RWPE1 (cell line): ENCODE measurements at regions not wholly inside any gene's neighbourhood (a gene's known extent, or its start where the extent isn't known, plus 50 kb on each side); places are given as distances from the start of the nearest gene placed in this dataset.

Experiments
- CTCF ChIA-PET: fragments of 350-600 bp; sonication (Branson Sonifier 250); formaldehyde crosslinking; extraction: SDS; loops from one replicate; lab custom pipeline; 2021; lab: Yijun Ruan, JAX
- POLR2A ChIA-PET: fragments of 400-600 bp; formaldehyde crosslinking; extraction: SDS; loops from one replicate; lab custom pipeline; 2020; ENCODE audit warnings: antibody characterized with exemption; ENCODE audit not compliant: low non-redundant PET; lab: Yijun Ruan, JAX
- DNase-seq: peaks from one replicate; pipeline ENCODE4 v3.0.0; 2012; ENCODE audit warnings: low spot score
- H3K27ac ChIP-seq: fragments of 450-650 bp; 2 replicates; pipeline ENCODE4 v1.5.1; 2017
- CTCF ChIP-seq: fragments of 450-650 bp; conservative IDR thresholded peaks from 2 replicates; pipeline ENCODE4 v1.5.1; 2017; ENCODE audit warnings: low read depth, mild to moderate bottlenecking

DNA sequence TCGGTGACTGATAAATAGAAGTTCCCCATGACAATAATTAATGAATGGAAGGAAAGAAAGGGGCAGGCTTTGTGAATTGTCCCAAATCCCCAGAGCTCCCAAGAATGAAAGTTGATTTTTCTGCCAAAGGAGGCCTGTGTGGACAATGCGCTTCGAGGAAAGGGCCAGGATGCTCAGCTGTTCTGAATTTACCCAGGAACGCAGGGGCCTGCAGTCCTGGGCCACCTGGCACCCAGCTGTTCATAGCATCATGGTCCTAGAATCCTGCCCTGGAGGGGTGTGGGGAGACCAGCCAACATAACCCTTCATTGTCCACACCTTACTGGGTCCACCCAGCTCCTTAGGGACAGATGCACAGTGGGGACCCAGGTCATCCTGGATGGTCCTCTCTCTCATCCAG lies 587.5 kb downstream of the BCL11B start:
- H3K27ac ChIP-seq = no peak overlapping the region
- ChIA-PET CTCF (interaction anchor here (0.5 to 0.7 kb wide), 3 partner anchors 17 to 567 kb away, joined by 3 read pairs; no protein-coding TSS in a partner anchor), POLR2A (no interaction called here)
- TF ChIP-seq CTCF = no peak
- DNase-seq = no peak

- H3K27ac ChIP-seq = no peak overlapping the region
- CTCF ChIA-PET = no interaction called here
- POLR2A ChIA-PET = no interaction called here
Observed at GRCh38 chr14:98685725-98686124, 586.3 kb downstream of the BCL11B start.

GRCh38 chr14:98688446-98688845 lies 583.6 kb downstream of the BCL11B start:
- CTCF ChIA-PET = interaction anchor here (0.6 kb wide), 1 partner anchor 578 kb away, joined by 3 read pairs; no protein-coding TSS in a partner anchor
- H3K27ac ChIP-seq = no peak overlapping the region
- POLR2A ChIA-PET = no interaction called here
- DNase-seq = no peak
- TF ChIP-seq CTCF = no peak

More at GRCh38 chr14:98685725-98686124, 586.3 kb downstream of the BCL11B start:
- no peak for TF ChIP-seq CTCF
- no peak for DNase-seq

GRCh38 chr14:98689951-98690350 lies 582.0 kb downstream of the BCL11B start:
- no peak overlapping the region for H3K27ac ChIP-seq
- CTCF ChIA-PET = interaction anchor here (0.6 kb wide), 1 partner anchor 765 kb away, joined by 4 read pairs; no protein-coding TSS in a partner anchor
- POLR2A ChIA-PET = no interaction called here
- no peak for DNase-seq
- TF ChIP-seq CTCF = no peak

DNA sequence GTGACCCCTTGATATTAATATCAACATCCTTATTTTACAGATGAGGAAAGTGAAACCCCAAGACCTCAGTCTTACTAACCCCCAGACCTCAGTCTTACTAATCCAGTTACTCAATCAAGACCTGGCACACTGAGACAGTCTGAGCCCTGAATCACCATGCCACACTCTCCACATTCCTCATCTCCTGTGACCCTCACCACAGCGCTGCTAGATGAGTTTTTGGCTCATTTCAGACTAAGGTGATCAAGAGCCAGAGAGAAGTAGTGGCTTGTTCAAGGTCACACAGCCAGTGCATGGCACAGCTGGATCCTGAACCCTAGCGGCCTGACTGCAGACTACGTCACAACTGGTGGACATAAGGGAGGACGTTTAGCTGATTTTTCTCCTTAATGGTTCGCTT lies 579.2 kb downstream of the BCL11B start:
- POLR2A ChIA-PET = no interaction called here
- no peak for TF ChIP-seq CTCF

GRCh38 chr14:98694541-98694940 lies 577.5 kb downstream of the BCL11B start:
- no peak overlapping the region for H3K27ac ChIP-seq
- ChIA-PET CTCF (no interaction called here), POLR2A (no interaction called here)
- no peak for TF ChIP-seq CTCF
- DNase-seq = no peak

More for the DNA sequence above, 579.2 kb downstream of the BCL11B start:
- no peak for DNase-seq
- H3K27ac ChIP-seq = no peak overlapping the region
- CTCF ChIA-PET = interaction anchor here (0.6 kb wide), 1 partner anchor 579 kb away, joined by 6 read pairs; no protein-coding TSS in a partner anchor

GRCh38 chr14:98695809-98696208 lies 576.2 kb downstream of the BCL11B start:
- TF ChIP-seq CTCF = no peak
- ChIA-PET POLR2A (no interaction called here), CTCF (interaction anchor here (0.5 kb wide), 1 partner anchor 1150 kb away, joined by 4 read pairs; no protein-coding TSS in a partner anchor)
- no peak overlapping the region for H3K27ac ChIP-seq
- DNase-seq = no peak
